T47D (cell line): ENCODE measurements at regions not wholly inside any gene's neighbourhood (a gene's known extent, or its start where the extent isn't known, plus 50 kb on each side); places are given as distances from the start of the nearest gene placed in this dataset.
"Not testable (repeated sequence)": the region's sequence is repeated elsewhere in the genome, so short reads cannot be mapped to it uniquely, and the experiment has no call there.

Experiments used
- DNase-seq, 2 experiments: peaks; one replicate each; pipeline versions ENCODE4 v3.0.0 to v3.0.0-alpha.2; 2011 to 2012; ENCODE audit warnings: low read depth in 1 of 2, low spot score in 1 of 2
- JUND ChIP-seq: IDR thresholded peaks from 2 replicates; pipeline ENCODE4 v1.6.1; 2012; ENCODE audit warnings: low read depth
- in situ Hi-C: cut with HindIII; loops from 2 replicates; pipeline ENCODE4 v1.10.0; 2016; ENCODE audit warnings: low sequenced_read_pairs, low pct_unique_long_range_greater_than_20kb

DNA sequence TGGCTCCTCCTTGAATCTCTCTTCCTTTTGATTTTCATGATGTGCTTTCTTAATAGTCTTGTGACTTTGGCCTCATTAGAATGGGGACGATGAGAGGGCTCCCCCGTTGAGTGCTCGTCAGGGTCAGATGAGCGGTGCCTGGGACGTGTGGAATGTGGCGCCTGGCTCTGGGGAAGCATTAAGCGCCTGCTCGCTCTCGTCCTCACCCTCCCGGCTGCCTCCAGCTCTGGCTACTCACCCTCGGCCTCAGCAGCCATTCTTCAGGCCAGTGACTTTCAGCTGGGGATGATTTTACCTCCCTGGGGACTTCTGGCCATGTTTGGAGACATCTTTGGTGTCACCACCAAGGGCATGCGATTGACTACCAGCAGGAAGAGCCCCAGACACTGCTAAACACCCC lies 69.7 kb downstream of the RPS6KA4 start:
- in situ Hi-C loops, result no loop called here
- no peak for DNase-seq
- TF ChIP-seq JUND, result no peak

DNA sequence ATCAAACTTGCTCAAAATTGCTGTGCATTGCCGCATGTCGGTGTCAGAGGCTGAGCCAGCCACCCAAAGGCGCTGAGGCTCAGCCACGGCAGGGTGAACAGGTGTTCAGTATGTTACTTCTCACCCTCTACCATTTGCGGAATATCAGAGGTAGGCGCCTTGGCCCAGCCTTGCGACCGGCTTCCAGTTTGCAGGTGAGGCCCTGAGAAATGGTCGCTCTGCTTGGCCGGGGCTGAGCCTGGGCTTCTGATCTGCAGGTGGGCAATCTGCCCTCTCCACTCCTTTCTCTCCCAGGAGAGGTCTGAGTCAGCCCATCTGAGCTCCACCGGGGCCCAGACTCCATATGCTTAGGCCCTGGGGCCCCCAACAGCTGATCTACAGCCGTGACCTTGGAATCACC lies 71.0 kb downstream of the RPS6KA4 start:
- no peak for DNase-seq
- in situ Hi-C loops, result no loop called here
- TF ChIP-seq JUND, result no peak

DNA sequence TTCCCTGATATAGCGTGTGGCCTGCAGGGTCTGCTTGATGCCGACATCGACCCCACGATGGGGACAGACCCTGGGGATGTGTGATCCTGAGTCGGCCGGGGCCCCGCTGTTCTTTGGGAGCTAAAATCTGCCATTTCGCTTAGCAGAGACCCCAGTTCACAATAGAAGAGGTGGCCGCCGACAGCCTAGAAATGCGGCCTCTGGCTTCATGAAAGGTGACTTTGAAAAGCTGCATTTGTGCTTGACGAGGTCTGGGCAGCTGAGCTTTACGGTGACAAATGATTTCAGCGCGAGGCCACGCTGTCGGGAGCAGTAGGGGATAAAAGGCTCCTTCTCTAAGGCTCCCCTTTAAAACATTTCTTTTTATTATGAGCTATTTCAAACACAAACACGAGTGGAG lies 71.7 kb downstream of the RPS6KA4 start:
- TF ChIP-seq JUND, result no peak
- in situ Hi-C loops, result no loop called here
- DNase-seq, result no peak

DNA sequence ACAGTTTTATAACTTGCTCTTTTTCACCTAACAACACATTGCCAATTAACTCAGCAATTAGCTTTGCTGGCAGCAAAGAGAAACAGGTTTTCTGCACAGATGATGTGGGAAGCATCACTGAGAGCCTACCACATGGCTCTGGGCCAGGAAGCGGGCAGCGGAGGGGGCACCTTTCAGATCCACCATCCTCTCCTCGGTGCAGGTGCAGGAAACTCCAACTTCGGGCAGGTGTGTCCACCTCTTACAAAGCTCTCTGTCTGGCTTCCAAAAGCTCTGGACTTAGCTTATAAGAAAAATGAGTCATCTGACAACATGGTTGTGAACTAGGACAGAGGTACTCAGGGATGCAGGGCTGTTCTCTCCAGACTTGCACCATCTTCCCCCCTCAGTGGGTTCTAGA lies 77.0 kb downstream of the RPS6KA4 start:
- in situ Hi-C loops, result no loop called here
- no peak for TF ChIP-seq JUND
- DNase-seq, result no peak

DNA sequence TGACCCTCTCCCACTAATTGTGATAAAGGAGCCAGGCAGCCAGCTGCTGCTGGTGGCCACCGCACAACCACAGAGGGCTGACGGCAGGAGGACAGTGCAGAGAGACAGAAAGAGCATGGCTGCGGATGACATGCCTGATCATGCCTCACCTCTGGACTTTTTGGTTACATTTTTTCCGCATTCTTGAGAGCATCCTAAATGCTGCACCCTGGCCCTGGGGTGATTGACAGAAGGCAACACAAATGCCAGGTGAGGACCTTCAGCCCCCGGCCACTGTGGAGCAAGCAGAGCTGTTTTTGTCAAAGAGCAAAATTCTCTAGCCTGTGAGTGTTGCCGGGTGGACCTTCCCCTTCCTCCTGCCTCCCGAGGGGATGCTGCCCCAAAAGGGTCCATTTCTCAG lies 78.5 kb downstream of the RPS6KA4 start:
- TF ChIP-seq JUND, result no peak
- in situ Hi-C loops, result no loop called here

DNA sequence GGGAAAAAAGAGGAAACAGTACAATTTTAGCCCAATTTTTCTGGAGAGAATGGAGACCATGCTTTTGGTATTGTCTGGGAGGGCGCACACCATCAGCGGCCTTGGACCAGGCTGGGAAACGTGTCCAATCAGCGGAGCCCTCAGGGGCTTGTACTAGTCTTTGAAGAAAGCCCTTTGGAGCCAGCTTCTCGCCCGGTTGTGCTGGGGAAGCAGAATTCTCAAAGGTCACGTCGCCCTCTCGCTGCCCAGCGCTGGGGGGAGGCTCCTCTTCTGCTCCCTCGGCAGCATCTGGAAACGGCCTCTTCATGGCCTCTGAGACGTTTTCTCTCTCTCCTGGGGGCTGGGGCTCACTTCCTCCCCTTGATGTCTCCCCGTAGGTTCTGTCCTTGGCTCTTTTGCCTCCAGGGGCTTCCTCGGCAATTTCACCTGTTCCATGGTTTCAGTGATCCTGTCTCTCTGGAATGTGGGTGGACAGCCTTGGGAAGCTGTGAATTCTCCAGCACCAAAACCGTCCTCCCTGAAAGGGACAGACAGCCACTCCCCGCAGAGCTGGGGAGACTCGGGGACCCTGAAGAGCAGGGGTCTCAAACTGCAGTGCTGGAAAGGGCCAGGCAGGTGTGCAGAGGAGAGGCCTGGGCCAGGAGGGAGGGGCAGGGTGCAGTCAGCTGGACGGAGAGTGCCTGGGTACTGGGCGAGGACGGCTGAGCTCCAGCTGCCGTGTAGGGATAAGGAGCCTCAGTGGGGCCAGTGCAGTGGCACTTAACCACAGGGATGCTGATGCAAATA lies 80.2 kb downstream of the RPS6KA4 start:
- in situ Hi-C loops, result no loop called here
- DNase-seq, result peak; percentile 68 to 93
- no peak for TF ChIP-seq JUND

More for the DNA sequence above, 78.5 kb downstream of the RPS6KA4 start:
- no peak for DNase-seq

DNA sequence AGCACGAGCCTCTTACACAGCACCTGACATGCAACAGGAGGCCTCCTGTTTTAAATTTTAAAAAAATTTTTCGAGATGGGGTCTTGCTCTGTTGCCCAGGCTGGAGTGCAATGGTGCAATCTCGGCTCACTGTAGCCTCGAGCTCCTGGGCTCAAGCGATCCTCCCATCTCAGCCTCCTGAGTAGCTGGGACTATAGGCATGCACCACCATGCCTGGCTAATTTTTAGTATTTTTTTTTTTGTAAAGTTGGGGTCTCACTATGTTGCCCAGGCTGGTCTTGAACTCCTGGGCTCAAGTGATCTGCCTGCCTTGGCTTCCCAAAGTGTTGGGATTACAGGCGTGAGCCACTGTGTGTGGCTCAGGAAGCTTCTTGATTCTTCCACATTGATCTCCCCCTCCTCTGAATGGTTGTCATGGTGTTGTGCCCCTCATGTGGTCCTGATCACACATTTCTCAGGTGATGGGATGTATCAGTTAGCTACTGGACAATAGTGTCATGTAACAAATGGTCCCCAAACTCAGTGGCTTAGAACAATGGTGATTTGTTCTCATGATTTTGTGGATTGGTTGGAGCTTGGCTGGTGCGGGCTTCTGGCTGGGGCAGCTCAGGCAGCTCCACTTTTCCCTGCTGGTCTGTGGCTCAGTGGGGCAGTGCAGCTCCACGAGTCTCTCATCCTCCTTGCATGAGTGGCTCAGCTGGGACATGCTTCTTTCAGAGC lies 81.0 kb downstream of the RPS6KA4 start:
- in situ Hi-C loops, result not testable (repeated sequence)

DNA sequence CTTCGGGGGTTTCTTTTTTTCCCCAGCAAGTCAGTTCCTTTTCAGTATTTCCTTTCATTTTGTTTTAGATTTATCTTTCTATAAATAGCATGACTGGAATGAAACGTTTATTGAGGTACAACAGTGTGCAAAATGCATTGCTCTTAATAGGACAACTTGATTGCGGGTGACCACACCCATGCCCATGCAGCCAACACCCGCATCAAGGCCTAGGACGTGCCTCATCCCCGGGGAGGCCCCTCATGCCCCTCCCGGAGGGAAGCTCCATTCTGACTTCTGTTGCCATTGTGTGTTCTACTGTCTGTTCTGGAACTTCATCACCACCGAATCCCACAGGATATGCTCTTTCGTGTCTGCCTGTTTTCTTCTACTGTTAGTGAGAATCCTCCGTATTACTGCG lies 82.2 kb downstream of the RPS6KA4 start:
- DNase-seq, result no peak
- in situ Hi-C loops, result no loop called here
- no peak for TF ChIP-seq JUND

More for the DNA sequence above, 81.0 kb downstream of the RPS6KA4 start:
- DNase-seq, result not testable (repeated sequence)

DNA sequence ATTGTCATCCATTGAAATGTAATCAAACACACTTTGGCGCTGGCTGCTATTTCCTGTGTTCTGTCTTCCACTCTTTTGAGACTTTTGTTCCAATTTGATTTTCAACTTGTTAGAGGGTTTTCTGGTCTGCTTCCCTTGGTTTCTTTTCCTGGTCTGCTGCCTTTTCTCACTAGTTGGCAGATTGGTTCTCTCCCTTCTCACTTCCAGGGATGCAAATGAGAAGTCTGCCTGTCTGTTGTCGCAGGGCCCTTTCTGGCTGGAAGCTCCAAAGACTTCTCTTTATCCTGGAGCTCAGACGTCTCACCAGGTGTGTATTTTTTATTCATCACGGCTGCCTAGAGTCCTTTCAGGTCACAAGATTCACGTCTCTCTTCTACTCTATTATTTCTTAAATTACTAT lies 84.0 kb downstream of the RPS6KA4 start:
- in situ Hi-C loops, result no loop called here
- TF ChIP-seq JUND, result no peak
- DNase-seq, result no peak

DNA sequence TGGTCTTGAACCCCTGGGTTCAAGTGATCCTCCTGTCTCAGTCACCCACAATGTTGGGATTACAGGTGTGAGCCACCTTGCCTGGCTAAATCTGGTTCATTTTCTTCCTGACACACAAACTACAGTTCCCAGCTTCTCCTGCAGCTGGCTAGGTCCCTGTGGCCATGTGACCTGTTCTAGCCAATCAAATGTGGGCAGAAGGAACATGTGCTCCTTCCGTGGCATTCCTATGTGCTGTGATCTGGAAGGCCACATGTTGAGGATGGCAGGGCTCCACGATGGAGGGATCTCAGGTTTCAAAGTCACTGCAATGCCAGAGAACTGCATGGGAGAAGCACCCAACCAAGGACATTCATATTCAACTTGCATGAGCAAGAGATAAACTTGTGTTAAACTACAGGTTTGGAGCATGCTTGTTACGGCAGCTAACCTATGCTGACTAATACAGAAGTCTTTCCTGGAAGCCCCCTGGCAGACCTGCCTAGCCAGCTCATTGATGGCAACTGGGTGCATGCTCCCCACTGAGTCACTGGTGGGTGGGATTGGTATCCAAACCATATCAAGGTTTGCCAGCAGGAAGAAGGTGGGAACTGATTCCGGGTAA lies 86.0 kb downstream of the RPS6KA4 start:
- TF ChIP-seq JUND, result no peak
- in situ Hi-C loops, result no loop called here
- DNase-seq, result peak in 1 of 2 experiments; percentile 87

DNA sequence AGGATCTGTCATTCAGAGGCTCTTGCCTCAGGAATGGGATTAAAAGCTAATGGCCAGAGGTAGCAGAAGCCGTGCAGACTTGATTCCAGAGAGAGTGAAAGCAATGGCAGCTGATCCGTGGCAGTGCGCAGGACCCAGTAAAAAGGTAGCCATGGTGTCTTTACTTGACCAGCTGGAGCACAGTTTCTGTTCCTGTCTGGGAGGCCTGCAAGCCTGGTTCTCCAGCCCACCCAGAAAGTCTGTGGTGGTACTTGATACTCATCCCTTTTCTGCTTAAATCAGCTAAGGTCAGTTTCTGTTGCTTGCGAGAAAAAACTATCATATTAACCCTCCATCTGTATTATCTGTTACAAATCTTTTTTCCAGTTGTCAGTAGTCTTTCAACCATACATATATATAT lies 86.7 kb downstream of the RPS6KA4 start:
- no peak for DNase-seq
- in situ Hi-C loops, result no loop called here
- TF ChIP-seq JUND, result no peak

DNA sequence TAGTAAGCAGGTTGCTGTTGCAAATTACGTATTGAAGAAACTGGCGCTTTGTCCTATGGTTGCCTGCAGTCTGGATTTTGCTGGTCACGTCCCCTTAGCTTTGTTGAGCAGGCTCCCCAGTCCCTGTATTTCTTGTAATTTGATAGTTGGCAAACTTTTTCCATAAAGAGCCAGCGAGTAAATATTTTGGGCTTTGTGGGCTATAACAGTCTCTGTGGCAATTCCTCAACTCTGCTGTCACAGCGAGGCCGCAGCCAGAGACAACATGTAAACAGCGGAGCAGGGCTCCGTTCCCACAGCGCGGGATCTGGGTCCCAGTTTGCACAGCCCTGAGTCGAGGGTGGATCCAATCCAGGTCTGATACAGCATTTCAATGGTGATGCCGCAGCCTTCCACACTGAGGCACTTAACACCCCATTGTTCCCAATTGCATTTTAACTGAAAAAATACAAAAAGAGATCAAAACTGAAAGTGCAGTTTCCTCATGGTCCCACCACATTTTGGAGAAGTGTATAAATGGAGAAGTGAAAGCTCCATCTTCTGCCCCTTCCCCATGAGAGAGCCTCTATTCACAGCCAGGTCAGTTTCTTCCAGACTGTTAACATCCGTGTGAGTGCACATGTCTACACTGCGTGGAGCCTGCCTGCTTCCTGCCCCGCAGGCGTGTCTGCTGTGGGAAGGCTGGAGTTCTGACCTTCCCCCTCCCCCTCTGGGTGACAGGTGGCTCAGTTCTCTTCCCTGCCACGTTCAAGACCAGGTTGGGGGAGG lies 89.1 kb downstream of the RPS6KA4 start:
- in situ Hi-C loops, result no loop called here
- peak; percentile 30 to 87 for DNase-seq
- TF ChIP-seq JUND, result no peak
